NB4 (cell line): ENCODE measurements at regions not wholly inside any gene's neighbourhood (a gene's known extent, or its start where the extent isn't known, plus 50 kb on each side); places are given as distances from the start of the nearest gene placed in this dataset.

Experiments used
- TF ChIP-seq, protein P1 (sequence below): IDR thresholded peaks from one replicate; pipeline ENCODE4 v1.5.1; 2012; ENCODE audit warnings: low read depth, low read length
- TF ChIP-seq, protein P2 (sequence below): IDR thresholded peaks from 2 replicates; pipeline ENCODE4 v1.6.1; 2011; ENCODE audit warnings: low read depth, low read length

DNA sequence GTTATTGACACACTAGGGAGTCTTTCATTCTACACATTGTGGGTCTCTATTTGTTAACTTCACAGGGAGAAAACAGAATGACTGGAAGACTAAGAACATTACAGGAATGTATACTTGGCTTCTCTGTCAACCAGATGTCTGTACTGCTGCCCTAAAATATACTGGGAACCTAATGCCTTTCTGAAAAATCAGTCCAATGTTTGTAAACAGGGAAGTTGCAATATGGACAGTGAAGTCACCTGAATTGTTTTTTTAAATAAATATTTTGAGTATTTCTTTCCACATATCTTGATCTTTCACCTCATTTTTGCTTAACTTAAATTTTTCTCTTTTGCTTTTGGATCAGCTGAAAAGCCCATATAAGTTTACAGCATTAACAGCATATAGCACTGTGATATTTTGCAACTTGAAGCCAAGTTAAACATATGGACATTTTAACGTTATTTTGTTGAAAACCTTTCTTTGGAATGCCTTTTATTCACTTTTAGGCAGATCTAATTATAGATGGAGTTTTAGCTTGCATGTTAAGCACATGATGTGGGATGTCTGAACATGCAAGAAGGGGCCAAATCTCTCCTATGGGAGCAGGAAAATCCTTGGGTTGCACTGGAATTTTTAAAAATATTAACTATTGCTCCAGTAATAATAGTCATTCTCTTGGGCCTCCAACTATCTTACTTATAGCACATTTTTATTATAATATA lies 137.7 kb upstream of the TWIST2 start:
- TF ChIP-seq, protein P1, sequence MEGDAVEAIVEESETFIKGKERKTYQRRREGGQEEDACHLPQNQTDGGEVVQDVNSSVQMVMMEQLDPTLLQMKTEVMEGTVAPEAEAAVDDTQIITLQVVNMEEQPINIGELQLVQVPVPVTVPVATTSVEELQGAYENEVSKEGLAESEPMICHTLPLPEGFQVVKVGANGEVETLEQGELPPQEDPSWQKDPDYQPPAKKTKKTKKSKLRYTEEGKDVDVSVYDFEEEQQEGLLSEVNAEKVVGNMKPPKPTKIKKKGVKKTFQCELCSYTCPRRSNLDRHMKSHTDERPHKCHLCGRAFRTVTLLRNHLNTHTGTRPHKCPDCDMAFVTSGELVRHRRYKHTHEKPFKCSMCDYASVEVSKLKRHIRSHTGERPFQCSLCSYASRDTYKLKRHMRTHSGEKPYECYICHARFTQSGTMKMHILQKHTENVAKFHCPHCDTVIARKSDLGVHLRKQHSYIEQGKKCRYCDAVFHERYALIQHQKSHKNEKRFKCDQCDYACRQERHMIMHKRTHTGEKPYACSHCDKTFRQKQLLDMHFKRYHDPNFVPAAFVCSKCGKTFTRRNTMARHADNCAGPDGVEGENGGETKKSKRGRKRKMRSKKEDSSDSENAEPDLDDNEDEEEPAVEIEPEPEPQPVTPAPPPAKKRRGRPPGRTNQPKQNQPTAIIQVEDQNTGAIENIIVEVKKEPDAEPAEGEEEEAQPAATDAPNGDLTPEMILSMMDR: no peak
- TF ChIP-seq, protein P2, sequence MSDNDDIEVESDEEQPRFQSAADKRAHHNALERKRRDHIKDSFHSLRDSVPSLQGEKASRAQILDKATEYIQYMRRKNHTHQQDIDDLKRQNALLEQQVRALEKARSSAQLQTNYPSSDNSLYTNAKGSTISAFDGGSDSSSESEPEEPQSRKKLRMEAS: no peak
